ENCODE measurements at regions not wholly inside any gene's neighbourhood (a gene's known extent, or its start where the extent isn't known, plus 50 kb on each side); places are given as distances from the start of the nearest gene placed in this dataset.
A peak's percentile ranks its signal among the peaks of the same experiment; 100 is the strongest.

- peak overlapping the region in 1 of 3 experiments; percentile 19; a peak in 1 of 6 replicates for H3K4me3 ChIP-seq (replicated peaks in 1 of 3; ENCODE audit: insufficient read depth in 1 of 3, low read depth in 2 of 3, low read length in 3 of 3)
- H3K79me2 ChIP-seq (ENCODE audit: insufficient read depth, low read length): no peaks in the 10 kb centered on the region
- peaks cover 40% of the 10 kb centered on the region for H3K4me1 ChIP-seq (ENCODE audit: insufficient read depth, low read length)
- ChIA-PET CTCF (ENCODE audit: low intra/inter-chr PET ratio, low total read pairs) (no interaction called here), POLR2A (interaction anchor here (0.6 kb wide), 1 partner anchor 357 kb away, joined by 3 read pairs; no protein-coding TSS in a partner anchor)
- intact Hi-C loops (cut with micrococcal nuclease; ENCODE audit: unreplicated experiment) (loop anchor here (2.0 kb wide), 1 partner anchor 19 kb away; no protein-coding TSS in a partner anchor), in situ Hi-C loops (cut with HindIII; ENCODE audit: extremely low pct_ligation_motif_present, low pct_unique_long_range_greater_than_20kb) (no loop called here)
- H3K9me3 ChIP-seq (ENCODE audit: low read length): no peaks in the 10 kb centered on the region
- WGBS (ENCODE audit: low lambda C conversion rate): 7% methylated on average over 14 of the region's 14 CpGs
- DNase-seq (ENCODE audit: low spot score) (no peak), FAIRE-seq (no peak), ATAC-seq (peak; percentile 30; the same call in 1 of the 3 replicates)
- no TSS peak for BruUV-seq (replicated peaks)
- H4K20me1 ChIP-seq (ENCODE audit: insufficient read depth, low read length): no peaks in the 10 kb centered on the region
- H3K27me3 ChIP-seq (ENCODE audit: control insufficient read depth in 1 of 2, insufficient read depth in 2 of 2, low read length in 2 of 2): peaks cover 0 to 45% of the 10 kb centered on the region in 2 experiments; a peak in 3 of 5 replicates
- no peak for TF ChIP-seq ATRX (CRISPR knock-in tag; IDR thresholded peaks at IDR 0.05; ENCODE audit: borderline replicate concordance)
- TF ChIP-seq ZNF629 (CRISPR knock-in tag; conservative IDR thresholded peaks at IDR 0.05): no peak
- no peak for TF ChIP-seq NFYB (CRISPR knock-in tag; IDR thresholded peaks at IDR 0.05)
- no peak for TF ChIP-seq ZNF614 (CRISPR knock-in tag; IDR thresholded peaks at IDR 0.05; ENCODE audit: borderline replicate concordance)
- no peak for TF ChIP-seq GATA4 (IDR thresholded peaks at IDR 0.05; ENCODE audit: borderline replicate concordance, low read depth)
- no peak for TF ChIP-seq POLR2G (IDR thresholded peaks at IDR 0.05; ENCODE audit: low read depth, low read length)
- no peak for TF ChIP-seq ZBTB8A (CRISPR knock-in tag; IDR thresholded peaks at IDR 0.05; ENCODE audit: borderline replicate concordance, low read depth)
- no peak for TF ChIP-seq MED13 (CRISPR knock-in tag; IDR thresholded peaks at IDR 0.05)
- no peak for TF ChIP-seq JDP2 (CRISPR knock-in tag; IDR thresholded peaks at IDR 0.05; ENCODE audit: borderline replicate concordance)
- TF ChIP-seq, protein P1, sequence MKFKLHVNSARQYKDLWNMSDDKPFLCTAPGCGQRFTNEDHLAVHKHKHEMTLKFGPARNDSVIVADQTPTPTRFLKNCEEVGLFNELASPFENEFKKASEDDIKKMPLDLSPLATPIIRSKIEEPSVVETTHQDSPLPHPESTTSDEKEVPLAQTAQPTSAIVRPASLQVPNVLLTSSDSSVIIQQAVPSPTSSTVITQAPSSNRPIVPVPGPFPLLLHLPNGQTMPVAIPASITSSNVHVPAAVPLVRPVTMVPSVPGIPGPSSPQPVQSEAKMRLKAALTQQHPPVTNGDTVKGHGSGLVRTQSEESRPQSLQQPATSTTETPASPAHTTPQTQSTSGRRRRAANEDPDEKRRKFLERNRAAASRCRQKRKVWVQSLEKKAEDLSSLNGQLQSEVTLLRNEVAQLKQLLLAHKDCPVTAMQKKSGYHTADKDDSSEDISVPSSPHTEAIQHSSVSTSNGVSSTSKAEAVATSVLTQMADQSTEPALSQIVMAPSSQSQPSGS (CRISPR knock-in tag; IDR thresholded peaks at IDR 0.05): no peak
- TF ChIP-seq ZNF75D (CRISPR knock-in tag; IDR thresholded peaks at IDR 0.05; ENCODE audit: borderline replicate concordance): no peak
- TF ChIP-seq HMGA1 (CRISPR knock-in tag; conservative IDR thresholded peaks at IDR 0.05): no peak
- TF ChIP-seq, protein P2, sequence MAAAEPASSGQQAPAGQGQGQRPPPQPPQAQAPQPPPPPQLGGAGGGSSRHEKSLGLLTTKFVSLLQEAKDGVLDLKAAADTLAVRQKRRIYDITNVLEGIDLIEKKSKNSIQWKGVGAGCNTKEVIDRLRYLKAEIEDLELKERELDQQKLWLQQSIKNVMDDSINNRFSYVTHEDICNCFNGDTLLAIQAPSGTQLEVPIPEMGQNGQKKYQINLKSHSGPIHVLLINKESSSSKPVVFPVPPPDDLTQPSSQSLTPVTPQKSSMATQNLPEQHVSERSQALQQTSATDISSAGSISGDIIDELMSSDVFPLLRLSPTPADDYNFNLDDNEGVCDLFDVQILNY (CRISPR knock-in tag; conservative IDR thresholded peaks at IDR 0.05): no peak
- TF ChIP-seq RELA (CRISPR knock-in tag; IDR thresholded peaks at IDR 0.05): no peak
- TF ChIP-seq CEBPG (CRISPR knock-in tag; IDR thresholded peaks at IDR 0.05): no peak
- no peak for TF ChIP-seq ZNF563 (CRISPR knock-in tag; IDR thresholded peaks at IDR 0.05)
- TF ChIP-seq NFIC (IDR thresholded peaks at IDR 0.05; ENCODE audit: low read length): no peak
- TF ChIP-seq, protein P3, sequence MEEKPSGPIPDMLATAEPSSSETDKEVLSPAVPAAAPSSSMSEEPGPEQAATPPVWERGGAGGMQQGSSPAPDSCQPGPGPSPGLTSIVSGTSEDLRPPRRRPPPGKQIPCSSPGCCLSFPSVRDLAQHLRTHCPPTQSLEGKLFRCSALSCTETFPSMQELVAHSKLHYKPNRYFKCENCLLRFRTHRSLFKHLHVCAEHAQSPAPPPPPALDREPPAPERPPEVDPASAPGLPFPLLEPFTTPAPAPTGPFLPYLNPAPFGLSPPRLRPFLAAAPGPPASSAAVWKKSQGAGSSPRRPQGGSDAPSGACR (CRISPR knock-in tag; IDR thresholded peaks at IDR 0.05): no peak
- TF ChIP-seq TFDP2 (CRISPR knock-in tag; IDR thresholded peaks at IDR 0.05): no peak
- no peak for TF ChIP-seq ZNF430 (CRISPR knock-in tag; IDR thresholded peaks at IDR 0.05)
- H3K27ac ChIP-seq (ENCODE audit: extremely low read length, insufficient read depth, low read length): no peak overlapping the region
- no peak overlapping the region for H3K9ac ChIP-seq (ENCODE audit: insufficient read depth, low read depth, low read length)
- H2AFZ ChIP-seq (ENCODE audit: low read length): no peak overlapping the region
- no peaks in the 10 kb centered on the region for H3K36me3 ChIP-seq (replicated peaks in 1 of 2; ENCODE audit: control insufficient read depth in 1 of 2, insufficient read depth in 2 of 2, low read length in 2 of 2)
- H3K4me2 ChIP-seq (ENCODE audit: low read depth, low read length): peak overlapping the region; percentile 62
Observed at GRCh38 chr16:73143576-73144422, 95.9 kb upstream of the ZFHX3 start.

Data from HepG2 (cell line).